OCI-LY1 (cell line): ENCODE measurements at regions not wholly inside any gene's neighbourhood (a gene's known extent, or its start where the extent isn't known, plus 50 kb on each side); places are given as distances from the start of the nearest gene placed in this dataset.

Experiments used
- H2AFZ ChIP-seq: fragments of 200-600 bp; sonication (generic), shearing (Covaris generic); 2 replicates; pipeline ENCODE4 v1.6.0; 2014; ENCODE audit warnings: antibody characterized with exemption, mild to moderate bottlenecking, low read length
- H3F3A ChIP-seq: fragments of 200-600 bp; sonication (generic), shearing (Covaris generic); 2 replicates; pipeline ENCODE4 v1.6.0; 2014; ENCODE audit warnings: mild to moderate bottlenecking, antibody characterized with exemption, low read length, moderate library complexity; ENCODE audit not compliant: insufficient read depth
- H3K27ac ChIP-seq: fragments of 200-600 bp; sonication (generic); 2 replicates; pipeline ENCODE4 v1.5.1; 2014; ENCODE audit warnings: low read length, mixed run types, mild to moderate bottlenecking, low read depth; ENCODE audit not compliant: poor library complexity, severe bottlenecking
- H3K27me3 ChIP-seq: fragments of 200-600 bp; sonication (generic); 2 replicates; pipeline ENCODE4 v1.6.0; 2014; ENCODE audit warnings: antibody characterized with exemption, mild to moderate bottlenecking, low read length, moderate library complexity; ENCODE audit not compliant: insufficient read depth
- H3K36me3 ChIP-seq: fragments of 200-600 bp; sonication (generic); 2 replicates; pipeline ENCODE4 v1.6.1; 2014; ENCODE audit warnings: mild to moderate bottlenecking, antibody characterized with exemption, low read length, moderate library complexity, mixed read lengths; ENCODE audit not compliant: insufficient read depth
- H3K4me1 ChIP-seq: fragments of 200-600 bp; sonication (generic); 2 replicates; pipeline ENCODE4 v1.5.1; 2014; ENCODE audit warnings: mild to moderate bottlenecking, low read length, moderate library complexity; ENCODE audit not compliant: insufficient read depth, severe bottlenecking
- H3K4me2 ChIP-seq: fragments of 200-600 bp; sonication (generic), shearing (Covaris generic); 2 replicates; pipeline ENCODE4 v1.6.1; 2014; ENCODE audit warnings: low read length
- H3K4me3 ChIP-seq: fragments of 200-600 bp; sonication (generic); 2 replicates; pipeline ENCODE4 v1.5.1; 2014; ENCODE audit warnings: low read length, low read depth, mild to moderate bottlenecking, mixed read lengths; ENCODE audit not compliant: poor library complexity, severe bottlenecking
- H3K79me2 ChIP-seq: fragments of 200-600 bp; shearing (Covaris generic); 2 replicates; pipeline ENCODE4 v1.6.1; 2016; ENCODE audit warnings: mixed run types, low read length, mixed read lengths; ENCODE audit not compliant: insufficient read depth
- H3K9ac ChIP-seq: fragments of 200-600 bp; sonication (generic), shearing (Covaris generic); 2 replicates; pipeline ENCODE4 v1.6.1; 2014; ENCODE audit warnings: mild to moderate bottlenecking, low read length, mixed read lengths
- H3K9me2 ChIP-seq: fragments of 200-600 bp; sonication (generic), shearing (Covaris generic); 2 replicates; pipeline ENCODE4 v1.6.1; 2014; ENCODE audit warnings: low read depth, mild to moderate bottlenecking, low read length, mixed read lengths
- H3K9me3 ChIP-seq: fragments of 200-600 bp; shearing (Covaris generic); 2 replicates; pipeline ENCODE4 v1.6.1; 2014; ENCODE audit warnings: low read length, mixed read lengths
- H4K20me1 ChIP-seq: fragments of 200-600 bp; sonication (generic), shearing (Covaris generic); 2 replicates; pipeline ENCODE4 v1.6.0; 2016; ENCODE audit warnings: mild to moderate bottlenecking, low read length; ENCODE audit not compliant: insufficient read depth
- CTCF ChIP-seq: fragments of 200-600 bp; sonication (generic), shearing (Covaris generic); IDR thresholded peaks from 2 replicates; pipeline ENCODE4 v1.5.1; 2017; ENCODE audit warnings: mild to moderate bottlenecking, antibody characterized with exemption, low read length, moderate library complexity, mixed read lengths
- EZH2 ChIP-seq: fragments of 200-600 bp; sonication (generic), shearing (Covaris generic); IDR thresholded peaks from 2 replicates; pipeline ENCODE4 v1.8.0; 2017; ENCODE audit warnings: borderline replicate concordance, mixed run types, mild to moderate bottlenecking, antibody characterized with exemption, low read length, moderate library complexity, mixed read lengths

- Histone ChIP-seq H3K4me1 (no peaks in the 10 kb centered on the region), H3K9me2 (no peaks in the 10 kb centered on the region), H3K27ac (no peak overlapping the region), H3K4me2 (no peak overlapping the region), H3K27me3 (no peaks in the 10 kb centered on the region), H3K4me3 (no peak overlapping the region), H3F3A (no peaks in the 10 kb centered on the region), H3K79me2 (no peaks in the 10 kb centered on the region), H3K9ac (no peak overlapping the region), H3K36me3 (no peaks in the 10 kb centered on the region), H3K9me3 (no peaks in the 10 kb centered on the region), H4K20me1 (no peaks in the 10 kb centered on the region), H2AFZ (no peak overlapping the region)
- no peak for TF ChIP-seq EZH2
- no peak for TF ChIP-seq CTCF
Measured at GRCh38 chr4:17328141-17328815, 183.6 kb downstream of the QDPR start.

GRCh38 chr4:17327591-17327990 lies 184.3 kb downstream of the QDPR start:
- Histone ChIP-seq H2AFZ (no peak overlapping the region), H3K27ac (no peak overlapping the region)
- TF ChIP-seq CTCF, result no peak
- TF ChIP-seq EZH2, result no peak

GRCh38 chr4:17326756-17327155 lies 185.1 kb downstream of the QDPR start:
- H3K9ac ChIP-seq, result no peak overlapping the region
- no peaks in the 10 kb centered on the region for H3K36me3 ChIP-seq
- no peak overlapping the region for H3K27ac ChIP-seq
- H2AFZ ChIP-seq, result no peak overlapping the region
- TF ChIP-seq EZH2, result no peak
- no peak overlapping the region for H3K4me2 ChIP-seq
- no peaks in the 10 kb centered on the region for H3K79me2 ChIP-seq
- H3K9me2 ChIP-seq, result no peaks in the 10 kb centered on the region
- H4K20me1 ChIP-seq, result no peaks in the 10 kb centered on the region
- no peaks in the 10 kb centered on the region for H3K4me1 ChIP-seq
- H3K4me3 ChIP-seq, result no peak overlapping the region
- H3F3A ChIP-seq, result no peaks in the 10 kb centered on the region
- no peaks in the 10 kb centered on the region for H3K27me3 ChIP-seq
- H3K9me3 ChIP-seq, result no peaks in the 10 kb centered on the region

More at GRCh38 chr4:17327591-17327990, 184.3 kb downstream of the QDPR start:
- no peaks in the 10 kb centered on the region for H3K9me2 ChIP-seq
- H3K36me3 ChIP-seq, result no peaks in the 10 kb centered on the region
- H3K9me3 ChIP-seq, result no peaks in the 10 kb centered on the region
- no peak overlapping the region for H3K9ac ChIP-seq
- no peak overlapping the region for H3K4me3 ChIP-seq
- H3K4me2 ChIP-seq, result no peak overlapping the region
- H3F3A ChIP-seq, result no peaks in the 10 kb centered on the region
- no peaks in the 10 kb centered on the region for H3K79me2 ChIP-seq
- no peaks in the 10 kb centered on the region for H4K20me1 ChIP-seq
- no peaks in the 10 kb centered on the region for H3K27me3 ChIP-seq
- no peaks in the 10 kb centered on the region for H3K4me1 ChIP-seq

GRCh38 chr4:17325098-17325497 lies 186.8 kb downstream of the QDPR start:
- Histone ChIP-seq H2AFZ (no peak overlapping the region), H3K36me3 (no peaks in the 10 kb centered on the region), H3K79me2 (no peaks in the 10 kb centered on the region), H3K9ac (no peak overlapping the region), H3K27ac (no peak overlapping the region), H3K4me2 (no peak overlapping the region), H3K9me3 (no peaks in the 10 kb centered on the region), H3K9me2 (no peaks in the 10 kb centered on the region), H3K4me3 (no peak overlapping the region), H3K27me3 (no peaks in the 10 kb centered on the region), H3F3A (no peaks in the 10 kb centered on the region), H3K4me1 (no peaks in the 10 kb centered on the region), H4K20me1 (no peaks in the 10 kb centered on the region)
- no peak for TF ChIP-seq EZH2
- no peak for TF ChIP-seq CTCF
